HS-5 (cell line): ENCODE measurements at regions not wholly inside any gene's neighbourhood (a gene's known extent, or its start where the extent isn't known, plus 50 kb on each side); places are given as distances from the start of the nearest gene placed in this dataset.
"Not testable (repeated sequence)": the region's sequence is repeated elsewhere in the genome, so short reads cannot be mapped to it uniquely, and the experiment has no call there.

Experiments
- DNase-seq: peaks from one replicate; pipeline ENCODE4 v3.0.0-alpha.2; 2012; ENCODE audit warnings: low read depth

GRCh38 chr2:209305746-209306196 lies 118.1 kb upstream of the MAP2 start:
- no peak for DNase-seq

DNA sequence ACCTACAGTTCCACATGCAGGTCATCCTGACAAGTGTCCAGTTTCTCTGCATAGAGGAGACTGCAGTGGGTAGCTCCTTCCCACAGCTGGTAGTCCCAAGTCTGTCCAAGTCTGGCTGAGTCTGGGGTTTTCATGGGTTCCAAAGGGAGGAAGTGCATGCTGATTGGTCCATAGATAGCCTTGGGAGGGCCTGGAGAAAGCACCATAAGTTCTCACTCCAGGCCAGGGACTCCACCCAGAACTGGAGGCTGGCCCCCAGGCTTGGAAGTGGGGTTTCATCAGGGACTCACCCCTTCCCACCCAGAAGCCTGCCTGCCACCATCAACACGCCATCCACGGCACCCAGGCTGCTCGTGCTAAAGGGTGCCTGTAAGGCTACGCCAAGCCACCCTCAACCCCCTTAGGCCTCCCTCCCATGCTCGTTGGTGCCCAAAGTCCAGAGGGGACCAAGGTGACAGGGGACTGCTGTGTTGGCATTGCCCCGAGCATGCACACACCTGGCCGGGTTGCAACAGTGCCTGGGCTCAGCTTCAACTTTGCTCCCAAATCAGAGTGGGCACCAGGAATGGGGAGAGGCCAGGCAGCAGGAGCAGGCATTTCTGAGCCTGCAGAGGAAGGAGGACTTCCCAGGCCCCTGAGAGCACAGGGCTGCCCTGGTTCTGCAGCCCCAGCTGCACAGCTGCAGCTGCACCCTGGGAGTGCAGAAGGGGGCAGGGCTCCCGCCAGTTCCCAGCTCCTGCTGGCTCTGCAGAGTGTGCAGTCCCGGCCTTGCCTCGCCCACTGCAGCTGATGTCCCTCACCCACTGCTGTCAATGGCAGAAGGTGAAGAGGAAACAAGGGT lies 116.5 kb upstream of the MAP2 start:
- DNase-seq: no peak

GRCh38 chr2:209308415-209308814 lies 115.4 kb upstream of the MAP2 start:
- DNase-seq: no peak

- no peak for DNase-seq
Measured at GRCh38 chr2:209311948-209312347, 111.9 kb upstream of the MAP2 start.

DNA sequence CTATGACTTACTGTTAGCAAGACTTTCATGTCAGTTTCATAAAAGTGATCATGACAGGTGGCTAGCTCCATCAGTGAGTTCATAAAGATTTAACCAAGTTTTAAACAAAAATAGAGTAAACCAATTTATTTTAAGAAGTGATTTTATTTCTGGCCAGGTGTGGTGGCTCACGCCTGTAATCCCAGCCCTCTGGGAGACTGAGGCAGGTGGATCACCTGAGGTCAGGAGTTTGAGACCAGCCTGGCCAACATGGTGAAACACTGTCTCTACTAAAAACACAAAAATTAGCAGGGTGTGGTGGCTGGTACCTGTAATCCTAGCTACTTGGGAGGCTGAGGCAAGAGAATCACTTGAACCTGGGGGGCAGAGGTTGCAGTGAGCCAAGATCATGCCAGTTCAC lies 111.4 kb upstream of the MAP2 start:
- DNase-seq: not testable (repeated sequence)

DNA sequence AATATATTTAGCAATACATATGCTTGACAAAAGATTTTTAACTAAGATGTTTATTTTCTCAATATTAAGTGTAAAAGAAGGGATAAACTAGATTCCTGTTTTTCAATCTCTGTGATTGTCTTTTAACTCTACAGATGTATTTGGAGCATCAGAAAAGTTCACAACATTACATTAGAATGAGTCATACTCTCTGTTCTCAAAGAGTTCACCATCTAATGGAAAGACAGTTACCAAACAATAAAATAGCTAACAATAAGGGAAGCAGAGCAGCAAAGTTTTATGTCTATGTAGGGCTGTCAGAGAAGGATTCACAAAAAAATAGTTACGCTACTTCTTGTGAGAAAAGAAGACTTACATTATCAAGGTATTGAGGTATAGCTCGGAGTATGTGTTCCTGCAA lies 109.2 kb upstream of the MAP2 start:
- DNase-seq: no peak

GRCh38 chr2:209316141-209316540 lies 107.7 kb upstream of the MAP2 start:
- DNase-seq: no peak

DNA sequence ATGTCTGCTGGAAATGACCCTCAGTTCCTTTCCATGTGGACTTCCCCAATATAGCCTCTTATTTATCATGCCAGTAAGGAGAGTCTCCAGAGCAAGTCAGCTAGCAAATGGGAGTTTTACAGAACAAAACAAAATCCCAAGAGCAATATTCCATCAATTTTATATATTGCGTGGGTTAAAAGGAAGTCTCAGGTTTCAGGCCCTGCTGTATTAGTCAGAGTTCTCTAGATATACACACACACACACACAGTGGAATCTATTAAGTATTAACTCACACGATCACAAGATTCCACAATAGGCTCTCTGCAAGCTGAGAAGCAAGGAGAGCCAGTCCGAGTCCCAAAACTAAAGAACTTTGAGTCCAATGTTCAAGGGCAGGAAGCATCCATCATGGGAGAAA lies 102.8 kb upstream of the MAP2 start:
- DNase-seq: no peak

GRCh38 chr2:209321581-209321980 lies 102.3 kb upstream of the MAP2 start:
- no peak for DNase-seq

DNA sequence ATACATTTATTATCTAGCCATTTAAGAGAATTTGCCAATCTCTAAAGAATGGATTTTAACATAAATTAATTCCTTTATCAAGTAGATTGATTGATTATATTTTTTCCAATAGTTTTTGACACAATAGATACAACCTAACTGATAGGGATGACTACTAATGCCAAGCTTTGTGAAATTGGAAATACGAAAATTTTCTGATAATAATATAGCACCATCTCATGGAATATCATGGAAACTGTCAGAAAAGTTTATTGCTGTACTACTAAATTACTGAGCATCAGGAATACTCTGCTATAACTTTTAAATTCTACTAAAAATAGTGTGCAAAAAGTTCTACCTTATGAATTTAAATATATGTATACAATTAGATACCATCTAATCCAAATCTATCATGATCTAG lies 101.8 kb upstream of the MAP2 start:
- DNase-seq: no peak

GRCh38 chr2:209322905-209323512 lies 100.8 kb upstream of the MAP2 start:
- no peak for DNase-seq

DNA sequence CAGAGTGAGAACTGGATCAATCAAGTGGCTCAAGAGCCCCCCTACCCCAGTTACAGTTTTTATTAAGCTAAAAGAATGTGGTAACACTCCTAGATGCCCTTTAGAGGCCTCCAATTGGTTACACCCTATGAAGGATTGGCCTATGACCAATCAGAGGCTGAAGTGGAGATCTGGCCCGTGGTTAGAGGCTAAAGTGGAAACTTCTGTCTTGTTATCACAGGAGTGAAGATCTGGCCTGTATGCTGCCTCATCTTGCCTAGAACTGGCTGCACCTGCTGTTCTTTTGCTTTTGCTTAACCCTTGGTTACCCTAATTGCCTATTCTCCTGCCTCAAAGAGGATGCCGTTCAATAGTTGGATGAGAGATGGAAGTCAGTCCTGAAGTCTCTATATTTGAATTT lies 100.1 kb upstream of the MAP2 start:
- no peak for DNase-seq

DNA sequence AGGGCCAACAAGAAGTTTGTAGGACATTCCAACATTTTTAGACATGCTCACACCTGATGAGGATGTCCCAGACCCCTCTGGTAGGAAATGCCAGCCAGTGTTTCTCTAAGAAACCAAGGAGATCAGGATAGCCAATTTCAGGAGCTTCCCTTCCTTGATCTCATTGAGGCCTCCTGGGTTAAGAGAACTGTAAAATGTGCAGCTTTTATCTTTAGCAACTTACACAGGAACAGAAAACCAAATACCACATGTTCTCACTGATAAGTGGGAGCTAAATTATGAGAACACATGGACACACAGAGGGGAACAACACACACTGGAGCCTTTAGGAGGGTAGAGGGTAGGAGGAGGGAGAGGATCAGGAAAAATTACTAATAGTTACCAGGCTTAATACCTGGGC lies 99.6 kb upstream of the MAP2 start:
- no peak for DNase-seq

GRCh38 chr2:209331291-209331844 lies 92.5 kb upstream of the MAP2 start:
- DNase-seq: peak; percentile 29

GRCh38 chr2:209334188-209335017 lies 89.4 kb upstream of the MAP2 start:
- DNase-seq: peak; percentile 30

GRCh38 chr2:209340522-209340921 lies 83.3 kb upstream of the MAP2 start:
- no peak for DNase-seq

GRCh38 chr2:209344349-209344748 lies 79.5 kb upstream of the MAP2 start:
- DNase-seq: no peak

GRCh38 chr2:209348433-209348832 lies 75.4 kb upstream of the MAP2 start:
- no peak for DNase-seq

- DNase-seq: no peak
Measured at GRCh38 chr2:209351636-209352035, 72.2 kb upstream of the MAP2 start.

GRCh38 chr2:209358992-209359391 lies 64.9 kb upstream of the MAP2 start:
- no peak for DNase-seq

- DNase-seq: no peak
Measured at GRCh38 chr2:209367075-209367747, 56.6 kb upstream of the MAP2 start.

DNA sequence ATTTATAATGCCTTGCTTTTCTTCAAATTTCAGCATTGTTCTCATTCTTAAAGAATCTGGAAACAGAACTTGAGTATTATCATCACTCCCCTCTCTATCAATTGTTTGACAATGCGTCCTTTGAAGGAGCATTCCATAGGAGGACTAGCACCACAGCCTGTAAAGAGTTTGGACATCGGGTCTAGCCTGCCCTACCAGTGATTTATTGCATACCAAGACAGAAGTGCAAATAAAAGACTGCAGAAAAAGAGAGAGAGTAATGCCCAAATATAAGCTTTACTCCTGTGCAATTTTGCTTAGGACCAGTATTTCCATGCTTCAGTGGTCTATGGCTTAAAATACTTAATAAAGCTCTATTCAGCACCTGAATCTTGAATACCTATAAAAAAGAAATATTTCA lies 55.4 kb upstream of the MAP2 start:
- no peak for DNase-seq
